Stimulated activated CD4-positive, alpha-beta T cell treated with anti-CD3 and anti-CD28 coated beads, Interleukin-12 subunit alpha, Interleukin-12 subunit beta, amount 100 ng/mL, for 24 hours (primary cell): ENCODE measurements at regions not wholly inside any gene's neighbourhood (a gene's known extent, or its start where the extent isn't known, plus 50 kb on each side); places are given as distances from the start of the nearest gene placed in this dataset.
"Not testable (repeated sequence)": the region's sequence is repeated elsewhere in the genome, so short reads cannot be mapped to it uniquely, and the experiment has no call there.

Experiments
- DNase-seq, 2 experiments: peaks; one replicate each; pipeline ENCODE4 v3.0.0-alpha.2; 2020; ENCODE audit warnings: low read depth in 2 of 2

GRCh38 chr2:31813016-31813415, 197.8 kb downstream of the MEMO1 start:
- no peak for DNase-seq

DNA sequence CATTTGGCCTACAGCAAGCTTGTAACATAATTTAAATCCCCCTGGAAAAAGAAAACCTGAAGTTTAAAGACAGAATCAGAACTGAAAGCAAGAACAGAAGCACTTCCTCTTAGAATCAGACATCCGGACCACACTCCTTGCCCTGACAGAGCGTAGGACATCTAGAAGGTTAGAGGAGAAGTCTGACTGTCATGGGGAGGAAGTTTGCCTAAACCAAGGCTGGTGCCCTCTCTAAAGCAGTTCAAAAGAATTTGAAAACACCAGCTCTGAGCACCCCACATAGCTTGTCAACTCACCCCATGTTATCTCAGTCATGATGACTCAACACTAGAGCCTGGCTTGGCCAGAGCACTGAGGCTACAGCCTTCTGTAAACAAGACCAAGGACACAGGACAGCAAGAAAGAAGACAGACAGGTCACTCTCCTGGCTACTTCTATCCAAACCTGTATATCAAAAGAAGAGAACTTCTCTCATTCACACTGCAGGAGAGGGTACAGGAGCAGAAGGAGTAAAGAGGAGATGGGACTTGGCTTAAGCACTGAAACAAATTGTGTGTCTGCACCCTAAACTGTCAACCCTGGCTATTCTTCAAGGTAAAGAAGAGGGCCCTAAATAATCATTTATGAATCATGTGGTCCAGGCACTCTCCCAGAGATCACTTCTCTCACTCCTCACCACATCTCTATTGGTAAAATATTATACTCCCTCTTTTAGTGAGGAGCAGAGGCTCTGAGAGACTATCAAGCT, 198.6 kb downstream of the MEMO1 start:
- peak in 1 of 2 experiments; percentile 1 for DNase-seq

GRCh38 chr2:31811482-31811881, 199.3 kb downstream of the MEMO1 start:
- no peak for DNase-seq

GRCh38 chr2:31810200-31810917, 200.4 kb downstream of the MEMO1 start:
- no peak for DNase-seq

DNA sequence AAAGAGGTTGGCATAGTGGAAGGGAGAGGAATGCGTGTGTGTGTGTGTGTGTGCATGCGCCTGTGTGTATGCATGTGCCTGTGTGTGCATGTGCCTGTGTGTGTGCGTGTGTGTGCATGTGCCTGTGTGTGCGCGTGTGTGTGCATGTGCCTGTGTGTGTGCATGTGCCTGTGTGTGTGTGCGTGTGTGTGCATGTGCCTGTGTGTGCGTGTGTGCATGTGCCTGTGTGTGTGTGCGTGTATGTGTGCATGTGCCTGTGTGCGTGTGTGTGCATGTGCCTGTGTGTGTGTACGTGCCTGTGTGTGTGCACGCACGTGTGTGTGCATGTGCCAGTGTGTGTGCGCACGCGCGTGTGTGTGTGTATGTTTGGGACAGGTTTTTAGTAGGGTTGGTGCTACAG, 205.1 kb downstream of the MEMO1 start:
- no peak for DNase-seq

- not testable (repeated sequence) for DNase-seq
Measured at GRCh38 chr2:31803481-31804153, 207.2 kb downstream of the MEMO1 start.

GRCh38 chr2:31802711-31803110, 208.1 kb downstream of the MEMO1 start:
- no peak for DNase-seq

DNA sequence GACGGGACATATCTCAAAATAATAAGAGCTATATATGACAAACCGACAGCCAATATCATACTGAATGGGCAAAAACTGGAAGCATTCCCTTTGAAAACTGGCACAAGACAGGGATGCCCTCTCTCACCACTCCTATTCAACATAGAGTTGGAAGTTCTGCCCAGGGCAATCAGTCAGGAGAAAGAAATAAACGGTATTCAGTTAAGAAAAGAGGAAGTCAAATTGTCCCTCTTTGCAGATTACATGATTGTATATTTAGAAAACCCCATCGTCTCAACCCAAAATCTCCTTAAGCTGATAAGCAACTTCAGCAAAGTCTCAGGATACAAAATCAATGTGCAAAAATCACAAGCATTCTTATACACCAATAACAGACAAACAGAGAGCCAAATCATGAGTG, 211.5 kb downstream of the MEMO1 start:
- DNase-seq, result not testable (repeated sequence)

DNA sequence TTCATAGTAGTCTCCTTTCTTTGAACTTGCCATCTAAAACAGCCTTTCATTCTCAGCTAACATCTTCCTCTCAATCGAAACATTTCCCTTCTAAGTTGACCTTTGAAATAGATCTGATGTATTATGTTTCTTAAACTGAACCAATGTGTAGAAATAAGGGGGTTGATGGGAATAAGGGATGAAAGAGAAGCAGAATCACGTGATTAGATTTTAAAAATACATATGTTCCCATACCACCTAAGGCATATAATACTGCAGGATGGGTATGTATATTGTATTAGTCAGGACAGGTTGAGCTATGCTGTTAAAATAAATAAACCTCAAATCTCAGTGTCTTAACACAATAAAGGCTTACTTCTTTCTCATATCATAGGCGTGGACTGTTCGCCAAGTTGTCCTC, 207.5 kb upstream of the SRD5A2 start:
- no peak for DNase-seq

GRCh38 chr2:31785876-31786275, 205.1 kb upstream of the SRD5A2 start:
- DNase-seq, result no peak

DNA sequence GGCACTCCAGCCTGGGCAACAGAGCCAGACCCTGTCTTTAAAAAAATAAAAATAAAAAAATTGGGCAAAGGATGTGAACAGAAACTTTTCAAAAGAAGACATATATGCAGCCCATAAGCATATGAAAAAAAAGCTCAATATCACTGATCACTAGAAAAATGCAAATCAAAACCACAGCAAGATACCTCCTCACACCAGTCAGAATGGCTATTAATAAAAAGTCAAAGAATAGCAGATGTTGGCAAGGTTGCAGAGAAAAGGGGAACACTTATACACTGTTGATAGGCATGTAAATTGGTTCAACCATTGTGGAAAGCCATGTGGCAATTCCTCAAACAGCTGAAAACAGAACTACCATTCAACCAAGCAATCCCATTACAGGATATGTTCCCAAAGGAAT, 204.1 kb upstream of the SRD5A2 start:
- DNase-seq, result no peak

- DNase-seq, result not testable (repeated sequence)
Measured at GRCh38 chr2:31783446-31784091, 202.8 kb upstream of the SRD5A2 start.

GRCh38 chr2:31778153-31778552, 197.4 kb upstream of the SRD5A2 start:
- DNase-seq, result no peak

DNA sequence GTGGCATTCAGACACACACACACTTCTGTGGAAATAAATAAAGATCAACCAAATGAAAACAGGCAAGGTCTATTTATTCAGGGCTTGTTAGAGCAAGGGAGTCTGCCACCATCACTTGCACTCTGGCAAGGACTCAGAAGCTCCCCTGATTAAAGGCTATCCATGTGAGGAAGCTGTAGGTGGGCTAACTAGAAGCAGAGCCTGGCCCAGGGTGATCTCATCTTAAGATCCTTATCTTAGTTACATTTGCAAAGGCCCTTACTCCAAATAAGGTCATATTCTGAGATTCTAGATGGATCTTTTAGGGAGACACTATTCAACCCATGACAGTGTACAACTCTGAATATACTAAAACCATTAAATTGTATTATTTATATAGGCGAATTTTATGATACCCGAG, 190.0 kb upstream of the SRD5A2 start:
- no peak for DNase-seq

DNA sequence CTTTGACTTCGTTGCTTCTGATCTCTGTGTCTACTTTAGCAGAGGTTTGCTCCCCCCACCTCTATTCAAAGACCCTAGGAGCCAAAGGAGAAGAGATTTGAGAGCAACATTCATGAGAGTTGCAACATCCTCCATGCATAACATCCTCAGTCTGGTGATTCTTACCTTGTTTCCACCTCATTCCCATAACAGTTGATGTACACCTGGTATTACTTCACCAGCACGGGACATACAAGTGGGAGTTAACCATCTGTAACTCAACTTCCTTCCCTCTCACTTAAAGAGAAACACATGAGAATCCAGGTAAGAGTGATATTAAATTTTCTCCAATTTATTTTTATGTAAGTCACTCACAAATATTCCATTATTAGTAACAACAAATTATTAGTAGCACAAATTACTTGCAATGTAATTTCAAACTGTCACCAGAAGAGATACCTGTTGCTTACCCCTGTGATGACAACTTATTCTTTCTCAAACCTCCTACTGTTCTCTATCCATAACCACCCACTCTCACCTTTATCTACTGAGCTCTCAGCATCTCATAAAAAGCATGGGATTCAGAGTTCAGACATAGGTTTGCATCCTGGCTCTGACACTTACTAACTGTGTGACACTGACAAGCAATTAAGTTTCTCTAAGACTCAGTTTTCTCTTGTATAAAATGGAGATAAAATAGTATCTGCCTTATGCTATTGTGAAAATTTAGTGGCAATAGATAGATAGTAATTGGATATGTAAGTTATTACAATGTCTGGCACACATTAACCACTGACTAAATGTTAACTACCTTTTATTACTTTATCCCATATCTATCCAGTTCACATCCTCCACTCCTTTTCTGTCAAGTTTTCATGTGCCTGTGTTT, 184.6 kb upstream of the SRD5A2 start:
- no peak for DNase-seq

DNA sequence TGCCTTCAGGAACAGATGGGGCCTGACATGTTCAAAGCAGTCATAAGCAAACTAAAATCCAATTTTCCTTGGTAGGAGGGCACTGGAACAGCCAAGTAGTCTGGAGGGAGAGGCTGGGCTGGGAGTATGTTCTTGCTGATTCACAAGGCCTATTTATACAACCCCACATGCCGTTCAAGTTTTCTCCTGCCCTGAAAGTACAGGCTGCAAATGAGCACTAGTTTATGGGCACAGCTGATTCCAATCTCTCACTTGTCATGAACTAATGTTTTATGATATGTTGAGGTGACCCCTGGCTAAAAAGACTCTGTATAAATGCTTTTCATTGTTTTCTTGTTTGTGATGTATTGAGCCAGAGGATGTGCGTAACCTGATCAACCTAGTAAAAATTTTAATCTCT, 183.4 kb upstream of the SRD5A2 start:
- DNase-seq, result no peak

GRCh38 chr2:31762085-31762484, 181.3 kb upstream of the SRD5A2 start:
- no peak for DNase-seq

- not testable (repeated sequence) for DNase-seq
Measured at GRCh38 chr2:31757351-31757750, 176.6 kb upstream of the SRD5A2 start.

DNA sequence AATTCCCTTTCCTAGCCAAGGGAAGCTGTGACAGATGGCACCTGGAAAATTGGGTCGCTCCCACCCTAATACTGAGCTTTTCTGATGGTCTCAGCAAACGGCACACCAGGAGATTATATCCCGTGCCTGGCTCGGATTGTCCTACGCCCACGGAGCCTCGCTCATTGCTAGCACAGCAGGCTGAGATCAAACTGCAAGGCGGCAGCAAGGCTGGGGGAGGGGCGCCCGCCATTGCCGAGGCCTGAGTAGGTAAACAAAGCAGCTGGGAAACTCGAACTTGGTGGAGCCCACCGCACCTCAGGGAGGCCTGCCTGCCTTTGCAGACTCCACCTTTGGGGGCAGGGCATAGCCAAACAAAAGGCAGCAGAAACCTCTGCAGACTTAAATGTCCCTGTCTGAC, 168.0 kb upstream of the SRD5A2 start:
- not testable (repeated sequence) for DNase-seq

GRCh38 chr2:31748041-31748440, 167.3 kb upstream of the SRD5A2 start:
- no peak for DNase-seq

- DNase-seq, result no peak
Measured at GRCh38 chr2:31739161-31739560, 158.4 kb upstream of the SRD5A2 start.
